ENCODE measurements at regions not wholly inside any gene's neighbourhood (a gene's known extent, or its start where the extent isn't known, plus 50 kb on each side); places are given as distances from the start of the nearest gene placed in this dataset.
A peak's percentile ranks its signal among the peaks of the same experiment; 100 is the strongest.

- intact Hi-C loops (cut with DNase I), result loop anchor here in 1 of 2 donors (5.0 kb wide), 1 partner anchor 114 kb away; the partner anchor contains the start of gene CEBPB
- DNase-seq (ENCODE audit: low spot score), result no peak
Measured at GRCh38 chr20:50305636-50306477, 115.2 kb downstream of the CEBPB start.

GRCh38 chr20:50306478-50307423, 116.1 kb downstream of the CEBPB start:
- DNase-seq (ENCODE audit: low spot score), result no peak
- intact Hi-C loops (cut with DNase I), result loop anchor here in 1 of 2 donors (5.0 kb wide), 1 partner anchor 114 kb away; the partner anchor contains the start of gene CEBPB

- no peak for DNase-seq (ENCODE audit: low spot score)
- intact Hi-C loops (cut with DNase I), result loop anchor here in 1 of 2 donors (5.0 kb wide), 1 partner anchor 116 kb away; the partner anchor contains the start of gene CEBPB
Measured at GRCh38 chr20:50308166-50308512, 117.5 kb downstream of the CEBPB start.

DNA sequence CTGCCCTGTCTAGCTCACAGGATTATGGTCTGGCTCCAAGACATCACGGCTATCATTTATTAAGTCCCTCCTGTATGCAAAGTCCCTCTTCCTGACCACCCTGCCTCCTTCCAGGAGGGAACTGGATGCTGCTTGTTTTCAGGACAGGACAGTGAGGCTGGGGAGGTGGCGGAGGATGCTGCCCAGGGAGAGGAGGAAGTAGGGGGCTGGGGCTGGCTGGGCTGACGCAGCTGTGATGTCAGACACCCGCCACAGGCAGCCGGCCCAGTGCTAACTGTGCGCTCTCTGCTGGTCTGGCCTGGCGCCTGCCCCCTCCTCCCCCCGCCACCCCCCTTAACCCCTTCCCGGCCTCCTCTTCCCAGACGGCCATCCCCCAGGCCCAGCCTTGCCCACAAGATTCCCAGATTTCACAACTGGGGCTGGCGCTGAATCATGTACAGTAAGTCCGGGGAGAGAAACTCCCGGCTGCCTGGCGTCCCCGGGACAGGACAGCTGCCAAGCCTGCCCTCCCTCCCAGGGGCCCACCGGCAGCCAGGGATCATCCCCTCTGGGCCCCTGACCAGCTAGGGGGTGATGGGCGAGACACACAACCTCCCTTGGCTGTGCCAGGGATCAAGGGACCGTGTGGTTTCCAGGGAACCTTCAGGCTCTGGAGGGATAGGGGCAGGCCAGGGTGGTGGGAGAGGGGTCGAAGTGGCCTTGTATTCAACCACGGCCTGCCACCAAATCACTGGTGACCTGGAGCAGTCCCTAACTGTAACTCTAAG, 118.1 kb downstream of the CEBPB start:
- DNase-seq (ENCODE audit: low spot score), result peak; percentile 98
- intact Hi-C loops (cut with DNase I), result loop anchor here in 1 of 2 donors (5.0 kb wide), 1 partner anchor 116 kb away; the partner anchor contains the start of gene CEBPB

- DNase-seq (ENCODE audit: low spot score), result peak; percentile 48
- intact Hi-C loops (cut with DNase I), result loop anchor here in 1 of 2 donors (5.0 kb wide), 1 partner anchor 117 kb away; the partner anchor contains the start of gene CEBPB
Measured at GRCh38 chr20:50309280-50309763, 118.7 kb downstream of the CEBPB start.

GRCh38 chr20:50309764-50310672, 119.4 kb downstream of the CEBPB start:
- intact Hi-C loops (cut with DNase I), result loop anchor here in 1 of 2 donors (5.0 kb wide), 2 partner anchors 33 to 118 kb away; partner anchors contain the start of gene CEBPB
- DNase-seq (ENCODE audit: low spot score), result no peak

GRCh38 chr20:50310673-50311051, 120.0 kb downstream of the CEBPB start:
- no peak for DNase-seq (ENCODE audit: low spot score)
- intact Hi-C loops (cut with DNase I), result loop anchor here in 1 of 2 donors (5.0 kb wide), 1 partner anchor 33 kb away; no protein-coding TSS in a partner anchor

GRCh38 chr20:50311308-50312001, 120.8 kb downstream of the CEBPB start:
- no peak for DNase-seq (ENCODE audit: low spot score)
- intact Hi-C loops (cut with DNase I), result loop anchor here in 1 of 2 donors (5.0 kb wide), 1 partner anchor 34 kb away; no protein-coding TSS in a partner anchor

DNA sequence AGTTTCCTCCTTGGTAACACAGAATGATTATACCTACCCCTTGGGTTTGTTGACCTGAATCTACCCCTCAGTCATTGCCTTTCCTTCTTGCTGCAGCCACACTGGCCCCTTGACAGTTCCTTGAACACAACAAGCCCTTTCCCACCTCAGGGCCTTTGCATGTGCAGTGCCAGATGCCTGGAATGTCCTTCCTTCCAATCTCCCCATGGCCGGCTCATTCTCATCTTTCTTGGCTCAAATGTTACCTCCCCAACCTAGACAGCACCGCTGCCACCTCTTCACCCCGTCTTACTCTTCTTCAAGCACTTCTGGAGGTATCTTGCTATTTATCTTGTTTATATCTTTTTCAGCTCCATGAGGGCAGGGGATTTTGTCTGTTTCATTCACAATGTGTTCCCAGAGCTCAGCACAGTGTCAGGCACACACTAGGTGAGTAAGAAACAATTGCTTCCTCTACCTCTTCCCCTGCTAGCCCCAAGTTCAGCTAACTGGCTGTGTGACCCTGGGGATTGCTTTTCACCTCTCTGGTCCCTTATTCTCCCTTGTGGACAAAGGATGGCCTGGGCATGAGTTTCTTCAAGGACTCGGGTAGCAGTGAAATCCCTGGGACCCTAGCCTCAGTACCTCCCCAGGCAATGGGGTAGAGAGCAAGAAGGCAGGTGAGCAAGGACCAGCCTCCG, 121.5 kb downstream of the CEBPB start:
- intact Hi-C loops (cut with DNase I), result loop anchor here in 1 of 2 donors (5.0 kb wide), 1 partner anchor 35 kb away; no protein-coding TSS in a partner anchor
- no peak for DNase-seq (ENCODE audit: low spot score)

- DNase-seq (ENCODE audit: low spot score), result peak; percentile 94
- intact Hi-C loops (cut with DNase I), result loop anchor here in 1 of 2 donors (5.0 kb wide), 1 partner anchor 36 kb away; no protein-coding TSS in a partner anchor
Measured at GRCh38 chr20:50312682-50313521, 122.3 kb downstream of the CEBPB start.

- DNase-seq (ENCODE audit: low spot score), result no peak
- intact Hi-C loops (cut with DNase I), result loop anchor here in 1 of 2 donors (5.0 kb wide), 1 partner anchor 36 kb away; no protein-coding TSS in a partner anchor
Measured at GRCh38 chr20:50313522-50313820, 122.8 kb downstream of the CEBPB start.

DNA sequence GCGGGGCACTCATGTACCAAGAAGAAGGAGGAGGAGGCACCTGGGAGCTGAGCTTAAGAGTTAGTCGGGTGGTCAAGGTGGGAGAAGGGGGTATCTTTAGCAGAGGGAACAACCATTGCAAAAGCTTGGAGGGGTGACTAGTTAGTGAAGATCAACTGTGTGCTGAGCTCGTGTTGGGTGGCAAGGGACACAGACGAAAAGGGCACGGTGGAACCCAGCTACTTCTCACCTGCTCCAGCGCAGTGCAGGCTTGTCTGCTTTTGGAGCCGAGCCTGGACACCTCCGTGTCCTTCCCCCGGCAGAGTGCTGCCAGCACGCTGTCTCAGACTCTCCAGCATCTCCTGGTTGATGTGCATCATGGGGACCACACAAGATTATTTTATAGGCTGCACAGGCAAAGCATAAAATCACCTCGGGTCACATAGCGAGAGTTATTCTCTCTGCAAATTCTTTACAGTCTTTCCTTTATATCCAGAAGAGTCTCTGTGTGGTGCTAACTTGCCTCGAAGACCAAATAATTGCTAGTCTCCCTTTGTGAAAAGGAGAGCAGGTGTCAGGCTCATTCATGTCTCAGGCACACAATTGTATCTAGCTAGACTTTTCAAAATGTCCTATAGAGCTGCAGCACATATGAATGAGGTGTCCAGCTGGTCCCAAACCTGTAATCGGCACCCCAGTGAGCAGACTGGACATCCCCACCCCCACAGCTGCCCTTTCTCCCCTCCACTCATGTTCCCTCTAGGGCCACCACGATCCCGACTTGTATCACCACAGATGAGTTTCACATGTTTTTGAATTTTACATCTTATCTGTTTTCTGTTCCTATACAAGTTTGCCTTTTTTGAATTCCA, 123.4 kb downstream of the CEBPB start:
- DNase-seq (ENCODE audit: low spot score), result peak; percentile 73

DNA sequence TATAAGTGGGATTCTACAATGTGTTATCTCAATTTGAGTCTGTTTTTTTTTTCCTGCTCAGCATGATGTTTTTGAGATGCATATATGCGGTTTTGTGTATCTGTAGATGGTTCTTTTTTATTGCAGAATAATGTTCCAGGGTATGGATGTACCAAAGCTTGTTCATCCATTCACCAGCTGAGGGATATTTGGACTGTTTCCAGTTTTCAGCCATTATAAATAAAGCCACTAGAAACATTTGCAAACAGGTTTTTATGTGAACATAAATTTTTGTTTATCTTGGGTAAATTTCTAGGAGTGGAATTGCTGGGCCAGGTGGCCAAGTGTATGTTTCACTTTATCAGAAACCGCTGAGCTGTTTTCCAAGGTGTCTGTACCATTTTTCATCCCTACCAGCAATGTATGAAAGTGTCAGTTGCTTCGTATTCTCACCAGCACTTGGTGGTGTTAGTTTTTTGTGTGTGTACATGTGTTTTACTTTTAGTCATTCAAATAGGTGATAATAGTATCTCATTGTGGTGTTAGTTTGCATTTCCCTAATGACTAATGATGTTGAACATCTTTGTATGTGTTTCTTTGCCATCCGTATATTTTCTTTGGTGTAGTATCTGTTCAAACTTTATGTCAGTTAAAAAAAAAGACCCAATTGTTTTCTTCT, 124.2 kb downstream of the CEBPB start:
- intact Hi-C loops (cut with DNase I), result loop anchor here in 1 of 2 donors (5.0 kb wide), 1 partner anchor 38 kb away; no protein-coding TSS in a partner anchor
- no peak for DNase-seq (ENCODE audit: low spot score)

More for the DNA sequence above, 123.4 kb downstream of the CEBPB start:
- intact Hi-C loops (cut with DNase I), result loop anchor here in 1 of 2 donors (5.0 kb wide), 1 partner anchor 37 kb away; no protein-coding TSS in a partner anchor

All from posterior vena cava (tissue), 2 donors.